ENCODE measurements at regions not wholly inside any gene's neighbourhood (a gene's known extent, or its start where the extent isn't known, plus 50 kb on each side); places are given as distances from the start of the nearest gene placed in this dataset.

GRCh38 chr6:137353842-137354397 is 134.7 kb upstream of the IFNGR1 start (continued):
- TF ChIP-seq CTCF (IDR thresholded peaks at IDR 0.05; ENCODE audit: control extremely low read depth in 1 of 3, insufficient read depth in 1 of 3, low read depth in 1 of 3, low read length in 3 of 3) (no peak), POU5F1 (IDR thresholded peaks at IDR 0.05; ENCODE audit: low read depth, low read length) (no peak), USF2 (IDR thresholded peaks at IDR 0.05; ENCODE audit: low read length) (no peak), TCF12 (IDR thresholded peaks at IDR 0.05; ENCODE audit: low read depth, low read length) (no peak), CTBP2 (IDR thresholded peaks at IDR 0.05; ENCODE audit: borderline replicate concordance, insufficient read depth, insufficient read length, low read length) (no peak), ATF2 (IDR thresholded peaks at IDR 0.05; ENCODE audit: low read length) (no peak), EZH2 (IDR thresholded peaks at IDR 0.05; ENCODE audit: low read depth, low read length, severe bottlenecking) (no peak)

Measured in H1 (cell line).